Ovary (tissue), 3 donors: ENCODE measurements at regions not wholly inside any gene's neighbourhood (a gene's known extent, or its start where the extent isn't known, plus 50 kb on each side); places are given as distances from the start of the nearest gene placed in this dataset.

Experiments used
- EP300 ChIP-seq: sonication (generic); formaldehyde crosslinking; IDR thresholded peaks from one replicate; pipeline ENCODE4 v1.6.1; 2017; ENCODE audit warnings: antibody characterized with exemption
- POLR2A ChIP-seq: fragments of 450-650 bp; IDR thresholded peaks from one replicate; pipeline ENCODE4 v1.6.1; 2017; ENCODE audit warnings: antibody characterized with exemption, mild to moderate bottlenecking, moderate library complexity
- TF ChIP-seq, protein P1 (sequence below), 3 donors: fragments of 450-650 bp in 2 of 3; fragments of 200-600 bp in 1 of 3; IDR thresholded peaks; one replicate each; pipeline versions ENCODE4 v1.5.1 to v1.8.0; 2016 to 2022; ENCODE audit warnings: antibody characterized with exemption in 3 of 3, mild to moderate bottlenecking in 1 of 3
- donor health status: DM: no; HTN: no; CAD: no.

DNA sequence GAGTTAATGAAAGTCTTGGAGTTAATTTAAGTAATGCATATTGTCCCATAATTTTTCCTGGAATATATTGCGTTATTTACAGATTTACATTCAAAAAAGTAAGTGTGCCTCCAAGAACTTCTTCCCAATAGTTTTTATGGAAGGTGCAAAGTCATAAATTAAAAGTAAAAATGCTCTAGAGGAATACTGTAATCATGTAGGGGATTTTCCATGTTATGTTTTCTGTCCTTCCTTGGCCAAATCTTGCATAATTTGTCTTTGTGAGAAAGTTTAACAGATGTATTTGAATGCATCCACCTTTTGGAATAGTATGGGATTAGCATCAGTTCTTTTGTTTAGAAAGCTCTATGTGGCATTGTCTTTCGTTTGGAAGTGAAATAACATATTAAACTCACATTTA, 144.1 kb upstream of the GIMD1 start:
- TF ChIP-seq POLR2A (no peak), EP300 (no peak)
- TF ChIP-seq, protein P1, sequence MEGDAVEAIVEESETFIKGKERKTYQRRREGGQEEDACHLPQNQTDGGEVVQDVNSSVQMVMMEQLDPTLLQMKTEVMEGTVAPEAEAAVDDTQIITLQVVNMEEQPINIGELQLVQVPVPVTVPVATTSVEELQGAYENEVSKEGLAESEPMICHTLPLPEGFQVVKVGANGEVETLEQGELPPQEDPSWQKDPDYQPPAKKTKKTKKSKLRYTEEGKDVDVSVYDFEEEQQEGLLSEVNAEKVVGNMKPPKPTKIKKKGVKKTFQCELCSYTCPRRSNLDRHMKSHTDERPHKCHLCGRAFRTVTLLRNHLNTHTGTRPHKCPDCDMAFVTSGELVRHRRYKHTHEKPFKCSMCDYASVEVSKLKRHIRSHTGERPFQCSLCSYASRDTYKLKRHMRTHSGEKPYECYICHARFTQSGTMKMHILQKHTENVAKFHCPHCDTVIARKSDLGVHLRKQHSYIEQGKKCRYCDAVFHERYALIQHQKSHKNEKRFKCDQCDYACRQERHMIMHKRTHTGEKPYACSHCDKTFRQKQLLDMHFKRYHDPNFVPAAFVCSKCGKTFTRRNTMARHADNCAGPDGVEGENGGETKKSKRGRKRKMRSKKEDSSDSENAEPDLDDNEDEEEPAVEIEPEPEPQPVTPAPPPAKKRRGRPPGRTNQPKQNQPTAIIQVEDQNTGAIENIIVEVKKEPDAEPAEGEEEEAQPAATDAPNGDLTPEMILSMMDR (IDR thresholded peaks at IDR 0.05) = no peak
